H1 (cell line): ENCODE measurements at regions not wholly inside any gene's neighbourhood (a gene's known extent, or its start where the extent isn't known, plus 50 kb on each side); places are given as distances from the start of the nearest gene placed in this dataset.

Source experiments
- CTCF ChIA-PET: fragments of 300-600 bp; sonication (Branson Sonifier 250); formaldehyde crosslinking; loops from one replicate; lab custom pipeline; 2021; ENCODE audit not compliant: partially characterized antibody; lab: Charles Lee
- POLR2A ChIA-PET: fragments of 300-600 bp; sonication (Branson Sonifier 250); formaldehyde crosslinking; loops from one replicate; lab custom pipeline; 2021; ENCODE audit warnings: inconsistent platforms; ENCODE audit not compliant: partially characterized antibody; lab: Charles Lee
- DNase-seq, 2 experiments: peaks; one replicate each; pipeline versions ENCODE4 v3.0.0 to v3.0.0-alpha.2; 2010 to 2022; ENCODE audit warnings: low spot score in 2 of 2, low read depth in 1 of 2, mixed read lengths in 1 of 2
- FAIRE-seq: peaks from 2 replicates; lab custom pipeline; 2011; peaks lifted over from hg19 to GRCh38; lab: Jason Lieb, UNC
- H2AFZ ChIP-seq: 2 replicates; pipeline ENCODE4 v1.8.1; 2012; ENCODE audit warnings: low read length, inconsistent platforms
- H2AK5ac ChIP-seq: 2 replicates; pipeline ENCODE4 v1.6.1; 2013; ENCODE audit warnings: low read depth, low read length
- H2BK120ac ChIP-seq: replicated peaks from 2 replicates; pipeline ENCODE3; 2013; ENCODE audit warnings: low read depth, low read length, inconsistent platforms
- H2BK12ac ChIP-seq: 2 replicates; pipeline ENCODE4 v1.6.1; 2013; ENCODE audit warnings: low read depth, low read length
- H2BK15ac ChIP-seq: 2 replicates; pipeline ENCODE4 v1.6.1; 2013; ENCODE audit warnings: low read length
- H2BK20ac ChIP-seq: 2 replicates; pipeline ENCODE4 v1.6.1; 2013; ENCODE audit warnings: low read length
- H2BK5ac ChIP-seq: 2 replicates; pipeline ENCODE4 v1.6.1; 2013; ENCODE audit warnings: low read depth, low read length
- H3K14ac ChIP-seq: 2 replicates; pipeline ENCODE4 v1.6.1; 2013; ENCODE audit warnings: inconsistent platforms; ENCODE audit not compliant: insufficient read length
- H3K18ac ChIP-seq: 2 replicates; pipeline ENCODE4 v1.6.1; 2013; ENCODE audit warnings: low read length; ENCODE audit errors: extremely low read depth
- H3K23ac ChIP-seq: 2 replicates; pipeline ENCODE4 v1.6.1; 2013; ENCODE audit warnings: inconsistent platforms; ENCODE audit not compliant: insufficient read length
- H3K23me2 ChIP-seq: 2 replicates; pipeline ENCODE4 v1.6.1; 2013; ENCODE audit warnings: low read depth, low read length
- H3K27ac ChIP-seq: 2 replicates; pipeline ENCODE4 v1.6.1; 2011; ENCODE audit warnings: low read depth, low read length, inconsistent platforms
- H3K27me3 ChIP-seq, 4 experiments: replicated peaks in 1 of 4; 1 replicate in 1 of 4; 2 replicates in 3 of 4; pipeline versions ENCODE4 v1.6.1 to v1.8.1; 2011 to 2013; ENCODE audit warnings: low read length in 3 of 4, mild to moderate bottlenecking in 3 of 4, inconsistent platforms in 2 of 4, mixed read lengths in 2 of 4, moderate library complexity in 1 of 4; ENCODE audit not compliant: control insufficient read depth in 3 of 4, insufficient read depth in 3 of 4; ENCODE audit errors: extremely low read depth in 1 of 4
- H3K36me3 ChIP-seq, 4 experiments: 2 replicates each; pipeline versions ENCODE4 v1.6.1 to v1.8.1; 2011 to 2013; ENCODE audit warnings: mild to moderate bottlenecking in 4 of 4, low read length in 3 of 4, moderate library complexity in 2 of 4, control low read depth in 1 of 4, inconsistent platforms in 1 of 4; ENCODE audit not compliant: insufficient read depth in 4 of 4, control insufficient read depth in 2 of 4
- H3K4ac ChIP-seq: replicated peaks from 2 replicates; pipeline ENCODE3; 2013; ENCODE audit warnings: low read length, low read depth, mixed read lengths, inconsistent platforms; ENCODE audit not compliant: insufficient read length
- H3K4me1 ChIP-seq, 4 experiments: replicated peaks in 1 of 4; 1 replicate in 1 of 4; 2 replicates in 3 of 4; pipeline versions ENCODE4 v1.6.1 to v1.8.1; 2011 to 2013; ENCODE audit warnings: low read length in 3 of 4, inconsistent platforms in 2 of 4, mixed read lengths in 1 of 4; ENCODE audit not compliant: insufficient read depth in 4 of 4, control insufficient read depth in 3 of 4
- H3K4me2 ChIP-seq, 2 experiments: 2 replicates each; pipeline versions ENCODE4 v1.6.1 to v1.8.1; 2011 to 2013; ENCODE audit warnings: low read depth in 2 of 2, low read length in 2 of 2, control low read depth in 1 of 2, inconsistent platforms in 1 of 2, mild to moderate bottlenecking in 1 of 2; ENCODE audit not compliant: insufficient read depth in 1 of 2
- H3K4me3 ChIP-seq, 4 experiments: fragments of 200-600, 300-600 bp in 1 of 4; sonication (generic), shearing (Covaris generic), sonication (Bioruptor Twin) in 1 of 4; 2 replicates each; pipeline versions ENCODE4 v1.5.1 to v1.8.1; 2011 to 2016; ENCODE audit warnings: low read length in 4 of 4, low read depth in 3 of 4, control low read depth in 2 of 4, inconsistent platforms in 2 of 4, mild to moderate bottlenecking in 2 of 4, mixed read lengths in 1 of 4, moderate library complexity in 1 of 4; ENCODE audit not compliant: insufficient read depth in 2 of 4; ENCODE audit errors: extremely low read depth in 1 of 4
- H3K56ac ChIP-seq: replicated peaks from 2 replicates; pipeline ENCODE3; 2013; ENCODE audit warnings: low read depth, mild to moderate bottlenecking, mixed read lengths, low read length, inconsistent platforms; ENCODE audit not compliant: insufficient read length
- H3K79me1 ChIP-seq: 2 replicates; pipeline ENCODE4 v1.6.1; 2013; ENCODE audit warnings: low read depth, low read length, control low read depth
- H3K79me2 ChIP-seq, 2 experiments: 2 replicates each; pipeline versions ENCODE4 v1.6.1 to v1.8.1; 2012 to 2013; ENCODE audit warnings: low read length in 2 of 2, mild to moderate bottlenecking in 2 of 2, inconsistent platforms in 1 of 2; ENCODE audit not compliant: insufficient read depth in 2 of 2, control insufficient read depth in 1 of 2
- H3K9ac ChIP-seq, 4 experiments: replicated peaks in 1 of 4; 1 replicate in 1 of 4; 2 replicates in 3 of 4; pipeline versions ENCODE4 v1.6.1 to v1.8.1; 2011 to 2013; ENCODE audit warnings: low read depth in 3 of 4, low read length in 3 of 4, control low read depth in 2 of 4, mild to moderate bottlenecking in 2 of 4, moderate library complexity in 2 of 4, inconsistent platforms in 1 of 4; ENCODE audit errors: extremely low read depth in 1 of 4
- H3K9me3 ChIP-seq, 2 experiments: 2 replicates each; pipeline versions ENCODE4 v1.6.1 to v1.8.1; 2012 to 2013; ENCODE audit warnings: mild to moderate bottlenecking in 2 of 2, moderate library complexity in 2 of 2, control low read depth in 1 of 2, inconsistent platforms in 1 of 2, low read depth in 1 of 2, low read length in 1 of 2, mixed read lengths in 1 of 2; ENCODE audit not compliant: insufficient read depth in 2 of 2
- H4K20me1 ChIP-seq, 2 experiments: replicated peaks in 1 of 2; 2 replicates each; pipeline versions ENCODE3 to v1.8.1; 2011 to 2013; ENCODE audit warnings: inconsistent platforms in 2 of 2, low read length in 2 of 2, mild to moderate bottlenecking in 1 of 2; ENCODE audit not compliant: insufficient read depth in 2 of 2, control insufficient read depth in 1 of 2
- H4K5ac ChIP-seq: 2 replicates; pipeline ENCODE4 v1.6.1; 2013; ENCODE audit warnings: low read length, low read depth, mixed read lengths, inconsistent platforms; ENCODE audit not compliant: insufficient read length
- H4K8ac ChIP-seq: 2 replicates; pipeline ENCODE4 v1.8.0; 2013; ENCODE audit warnings: mild to moderate bottlenecking, moderate library complexity, low read length, inconsistent platforms; ENCODE audit not compliant: insufficient read depth; ENCODE audit errors: extremely low read depth
- H4K91ac ChIP-seq: replicated peaks from 2 replicates; pipeline ENCODE3; 2013; ENCODE audit warnings: low read length, mixed read lengths, inconsistent platforms; ENCODE audit not compliant: insufficient read length
- ASH2L ChIP-seq: fragments of 200-600, 300-600 bp; sonication (generic); IDR thresholded peaks from one replicate; pipeline ENCODE4 v1.7.1; 2017; ENCODE audit warnings: low read length
- CHD1 ChIP-seq: IDR thresholded peaks from 2 replicates; pipeline ENCODE4 v1.6.1; 2012; ENCODE audit warnings: low read depth, low read length, improper control_type of control experiment
- EZH2 ChIP-seq: fragments of 200-600 bp; sonication (generic); IDR thresholded peaks from 2 replicates; pipeline ENCODE4 v1.7.1; 2012; ENCODE audit warnings: low read depth, mild to moderate bottlenecking, moderate library complexity, low read length, inconsistent platforms; ENCODE audit not compliant: severe bottlenecking
- KDM5A ChIP-seq: fragments of 200-600 bp; IDR thresholded peaks from 2 replicates; pipeline ENCODE4 v1.7.1; 2012; ENCODE audit warnings: mild to moderate bottlenecking, low read length, inconsistent platforms, mixed read lengths
- MAX ChIP-seq: IDR thresholded peaks from 2 replicates; pipeline ENCODE4 v1.6.1; 2012; ENCODE audit warnings: inconsistent platforms
- POLR2AphosphoS5 ChIP-seq: IDR thresholded peaks from 2 replicates; pipeline ENCODE4 v1.6.1; 2011; ENCODE audit warnings: low read depth, low read length
- SIRT6 ChIP-seq: IDR thresholded peaks from one replicate; pipeline ENCODE4 v1.7.1; 2012; ENCODE audit warnings: low read length, inconsistent platforms
- SIX5 ChIP-seq: IDR thresholded peaks from 2 replicates; pipeline ENCODE4 v1.6.1; 2011; ENCODE audit warnings: mild to moderate bottlenecking, low read depth, low read length
- SP2 ChIP-seq: IDR thresholded peaks from 2 replicates; pipeline ENCODE4 v1.6.1; 2012; ENCODE audit warnings: mild to moderate bottlenecking, low read length, inconsistent platforms
- TAF1 ChIP-seq: IDR thresholded peaks from 2 replicates; pipeline ENCODE4 v1.6.1; 2011; ENCODE audit warnings: mild to moderate bottlenecking, low read depth, low read length
- WGBS, 2 experiments: shearing (Covaris generic) in 1 of 2; methylation state at CpG; one replicate each; pipeline versions ENCODE4 v1.1.6 to v1.1.7; 2013 to 2015; ENCODE audit warnings: low lambda C conversion rate in 2 of 2, mixed read lengths in 2 of 2, inconsistent platforms in 1 of 2, low coverage in 1 of 2, missing lambda C conversion rate in 1 of 2; ENCODE audit not compliant: insufficient replicate concordance in 2 of 2, insufficient coverage in 1 of 2, insufficient read length in 1 of 2; ENCODE audit errors: extremely low coverage in 1 of 2, missing lambda C conversion rate in 1 of 2; 5-methylcytosine and 5-hydroxymethylcytosine counted together

GRCh38 chr5:20694121-20694520 lies 706.1 kb upstream of the CDH18 start:
- Histone ChIP-seq H2AFZ (no peak overlapping the region), H3K9ac (no peak overlapping the region), H2BK20ac (no peak overlapping the region), H4K91ac (no peak overlapping the region), H3K27ac (no peak overlapping the region), H2BK5ac (no peak overlapping the region), H3K4me2 (no peak overlapping the region), H3K79me2 (no peaks in the 10 kb centered on the region), H3K4ac (no peak overlapping the region), H2BK15ac (no peak overlapping the region), H2BK12ac (no peak overlapping the region), H3K9me3 (no peaks in the 10 kb centered on the region), H2BK120ac (no peak overlapping the region), H4K5ac (no peak overlapping the region), H3K14ac (no peak overlapping the region), H3K23ac (no peak overlapping the region), H3K23me2 (no peaks in the 10 kb centered on the region), H3K27me3 (no peaks in the 10 kb centered on the region), H3K56ac (no peak overlapping the region), H3K36me3 (no peaks in the 10 kb centered on the region), H3K18ac (no peak overlapping the region), H3K4me1 (no peaks in the 10 kb centered on the region), H3K4me3 (no peak overlapping the region), H4K20me1 (no peaks in the 10 kb centered on the region), H2AK5ac (no peak overlapping the region), H3K79me1 (no peaks in the 10 kb centered on the region), H4K8ac (no peak overlapping the region)
- TF ChIP-seq ASH2L: no peak
- TF ChIP-seq SIRT6: no peak
- TF ChIP-seq POLR2AphosphoS5: no peak
- no peak for TF ChIP-seq SP2
- TF ChIP-seq EZH2: no peak
- no peak for TF ChIP-seq MAX
- TF ChIP-seq SIX5: no peak
- no peak for TF ChIP-seq KDM5A
- TF ChIP-seq CHD1: no peak
- no peak for TF ChIP-seq TAF1
- WGBS, 2 experiments: 73% methylated on average over 2 of the region's 2 CpGs; no CpG with 5 or more reads in 1 of the 2 experiments
- DNase-seq (no peak), FAIRE-seq (no peak)
- ChIA-PET CTCF (no interaction called here), POLR2A (no interaction called here)
